ENCODE measurements at regions not wholly inside any gene's neighbourhood (a gene's known extent, or its start where the extent isn't known, plus 50 kb on each side); places are given as distances from the start of the nearest gene placed in this dataset.

DNA sequence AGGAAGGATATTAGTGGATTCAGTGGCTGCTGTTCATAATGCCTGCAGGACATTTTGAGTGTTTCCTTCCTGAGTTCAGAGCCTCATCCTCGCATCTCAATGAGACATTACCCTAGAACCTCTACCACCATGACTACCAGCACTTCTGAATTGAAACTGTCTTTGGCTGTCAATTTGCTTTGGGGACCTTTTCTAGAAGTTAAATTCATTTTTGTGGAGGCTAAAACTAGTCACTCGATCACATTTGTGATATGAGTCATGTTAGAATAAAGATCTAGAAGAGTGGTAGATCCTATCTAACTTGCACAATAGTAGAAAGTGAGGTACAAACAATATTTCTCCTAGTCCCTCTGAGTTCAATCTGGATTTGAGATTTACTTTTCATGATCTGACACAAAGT, 124.9 kb downstream of the KCNRG start:
- TF ChIP-seq POLR2A (IDR thresholded peaks at IDR 0.05; ENCODE audit: low read depth, low read length) (no peak), TAF1 (IDR thresholded peaks at IDR 0.05; ENCODE audit: low read depth, low read length) (no peak), POLR2AphosphoS5 (IDR thresholded peaks at IDR 0.05; ENCODE audit: low read depth, low read length) (no peak), POU2F2 (IDR thresholded peaks at IDR 0.05; ENCODE audit: low read depth, low read length) (no peak), SPI1 (IDR thresholded peaks at IDR 0.05; ENCODE audit: low read depth, low read length) (no peak)

Data from GM12891 (cell line).